Keratinocyte (primary cell): ENCODE measurements at regions not wholly inside any gene's neighbourhood (a gene's known extent, or its start where the extent isn't known, plus 50 kb on each side); places are given as distances from the start of the nearest gene placed in this dataset.

ENCODE experiments used
- EZH2 ChIP-seq: IDR thresholded peaks from one replicate; pipeline ENCODE4 v1.6.1; 2012; ENCODE audit warnings: inconsistent platforms, mild to moderate bottlenecking, low read length, moderate library complexity
- TF ChIP-seq, protein P1 (sequence below), 3 experiments: IDR thresholded peaks in 1 of 3; conservative IDR thresholded peaks in 1 of 3; optimal IDR thresholded peaks in 1 of 3; 2 replicates in 2 of 3; 3 replicates in 1 of 3; pipeline versions ENCODE3 to v1.5.1; 2011; ENCODE audit warnings: low read length in 3 of 3, mild to moderate bottlenecking in 3 of 3, moderate library complexity in 2 of 3, control low read depth in 1 of 3, inconsistent platforms in 1 of 3; ENCODE audit not compliant: insufficient read depth in 2 of 3; ENCODE audit errors: extremely low read depth in 1 of 3

DNA sequence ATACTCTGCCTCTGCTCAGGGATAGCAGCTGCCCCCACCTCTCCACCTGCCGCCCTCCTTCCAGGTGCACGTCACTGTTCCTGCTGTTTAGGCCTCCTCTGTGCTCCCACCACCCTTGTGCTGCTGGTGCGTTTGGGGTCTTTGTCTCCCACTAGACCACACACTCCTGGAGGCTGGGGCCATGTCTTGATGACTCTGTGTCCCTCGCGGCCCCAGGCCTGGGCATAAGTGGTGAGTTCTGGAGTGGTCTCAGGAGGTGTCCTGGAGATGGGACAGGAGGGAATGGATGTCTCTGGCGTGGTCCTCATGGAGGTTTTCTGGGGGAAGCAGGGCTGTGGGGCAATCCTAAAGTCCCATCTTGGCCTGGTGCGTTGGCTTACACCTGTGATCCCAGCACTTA is 132.1 kb downstream of the TFCP2L1 start:
- TF ChIP-seq, protein P1, sequence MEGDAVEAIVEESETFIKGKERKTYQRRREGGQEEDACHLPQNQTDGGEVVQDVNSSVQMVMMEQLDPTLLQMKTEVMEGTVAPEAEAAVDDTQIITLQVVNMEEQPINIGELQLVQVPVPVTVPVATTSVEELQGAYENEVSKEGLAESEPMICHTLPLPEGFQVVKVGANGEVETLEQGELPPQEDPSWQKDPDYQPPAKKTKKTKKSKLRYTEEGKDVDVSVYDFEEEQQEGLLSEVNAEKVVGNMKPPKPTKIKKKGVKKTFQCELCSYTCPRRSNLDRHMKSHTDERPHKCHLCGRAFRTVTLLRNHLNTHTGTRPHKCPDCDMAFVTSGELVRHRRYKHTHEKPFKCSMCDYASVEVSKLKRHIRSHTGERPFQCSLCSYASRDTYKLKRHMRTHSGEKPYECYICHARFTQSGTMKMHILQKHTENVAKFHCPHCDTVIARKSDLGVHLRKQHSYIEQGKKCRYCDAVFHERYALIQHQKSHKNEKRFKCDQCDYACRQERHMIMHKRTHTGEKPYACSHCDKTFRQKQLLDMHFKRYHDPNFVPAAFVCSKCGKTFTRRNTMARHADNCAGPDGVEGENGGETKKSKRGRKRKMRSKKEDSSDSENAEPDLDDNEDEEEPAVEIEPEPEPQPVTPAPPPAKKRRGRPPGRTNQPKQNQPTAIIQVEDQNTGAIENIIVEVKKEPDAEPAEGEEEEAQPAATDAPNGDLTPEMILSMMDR (optimal IDR thresholded peaks at IDR 0.05 in 1 of 3, IDR thresholded peaks at IDR 0.05 in 1 of 3, conservative IDR thresholded peaks at IDR 0.05 in 1 of 3; ENCODE audit: extremely low read depth in 1 of 3, insufficient read depth in 2 of 3, low read length in 3 of 3) = no peak
- no peak for TF ChIP-seq EZH2
